Upper lobe of left lung (tissue), 6 donors: ENCODE measurements at regions not wholly inside any gene's neighbourhood (a gene's known extent, or its start where the extent isn't known, plus 50 kb on each side); places are given as distances from the start of the nearest gene placed in this dataset.

ENCODE experiments used
- ATAC-seq, 2 donors: fragments of 200-7000 bp; cut with Tn5 transposase; one replicate each; pipeline ENCODE4 v1.9.1; 2022; ENCODE audit warnings: mild to moderate bottlenecking in 2 of 2, moderate library complexity in 2 of 2; ENCODE audit not compliant: low FRiP score in 2 of 2
- DNase-seq, 2 donors: peaks; one replicate each; pipeline ENCODE4 v3.0.0-alpha.2; 2019 to 2020
- H3K27ac ChIP-seq, 4 donors: fragments of 200-600 bp; sonication (generic); one replicate each; pipeline ENCODE4 v1.5.1; 2016 to 2019
- H3K27me3 ChIP-seq, 4 donors: fragments of 200-600 bp; sonication (generic); one replicate each; pipeline ENCODE4 v1.5.1; 2017 to 2019
- H3K36me3 ChIP-seq, 4 donors: fragments of 200-600 bp; sonication (generic); one replicate each; pipeline ENCODE4 v1.5.1; 2016 to 2019
- H3K4me1 ChIP-seq, 4 donors: fragments of 200-600 bp; sonication (generic); one replicate each; pipeline ENCODE4 v1.5.1; 2018 to 2019
- H3K4me3 ChIP-seq, 4 donors: fragments of 200-600 bp; sonication (generic); one replicate each; pipeline ENCODE4 v1.5.1; 2017 to 2019; ENCODE audit warnings: mild to moderate bottlenecking in 2 of 4, moderate library complexity in 1 of 4
- H3K9me3 ChIP-seq, 4 donors: fragments of 200-600 bp; sonication (generic); one replicate each; pipeline ENCODE4 v1.5.1; 2018 to 2019
- CTCF ChIP-seq, 6 experiments: fragments of 450-650 bp in 4 of 6; fragments of 200-600 bp in 2 of 6; sonication (generic) in 2 of 6; IDR thresholded peaks; one replicate each; pipeline ENCODE4 v1.5.1; 2016 to 2019; ENCODE audit warnings: antibody characterized with exemption in 6 of 6
- EP300 ChIP-seq, 4 donors: sonication (generic); formaldehyde crosslinking; IDR thresholded peaks; one replicate each; pipeline ENCODE4 v1.5.1; 2017; ENCODE audit warnings: antibody characterized with exemption in 4 of 4, control low read depth in 2 of 4
- POLR2A ChIP-seq, 4 donors: fragments of 450-650 bp; IDR thresholded peaks; one replicate each; pipeline ENCODE4 v1.5.1; 2016 to 2017; ENCODE audit warnings: antibody characterized with exemption in 4 of 4, mild to moderate bottlenecking in 2 of 4
- POLR2AphosphoS5 ChIP-seq, 2 donors: sonication (generic); formaldehyde crosslinking; IDR thresholded peaks; one replicate each; pipeline ENCODE4 v1.5.1; 2017; ENCODE audit warnings: antibody characterized with exemption in 2 of 2
- WGBS, 2 donors: methylation state at CpG; one replicate each; pipeline ENCODE4 v1.1.5; 2017 to 2018; 5-methylcytosine and 5-hydroxymethylcytosine counted together
- donor health status: DM: no; HTN: no; CAD: no; lungs with moderate emphysema.
- donor health status: DM: no; HTN: yes; CAD: no; lungs with severe emphysema.

- TF ChIP-seq CTCF (IDR thresholded peaks at IDR 0.05) (peak; percentile 82 to 96 (median 92)), POLR2AphosphoS5 (IDR thresholded peaks at IDR 0.05) (no peak), POLR2A (IDR thresholded peaks at IDR 0.05) (no peak)
- H3K9me3 ChIP-seq, result no peaks in the 10 kb centered on the region
- ATAC-seq (peak; percentile 92 to 95), DNase-seq (peak in 1 of 2 donors; percentile 84)
- H3K4me3 ChIP-seq, result no peak overlapping the region
- peaks cover 0 to 14% (median 7%) of the 10 kb centered on the region in 4 donors for H3K4me1 ChIP-seq
- H3K27me3 ChIP-seq, result no peaks in the 10 kb centered on the region
- peak overlapping the region in 1 of 4 donors; percentile 68 for H3K27ac ChIP-seq
- 42% methylated on average over 12 of the region's 12 CpGs for WGBS, 2 donors
- no peaks in the 10 kb centered on the region for H3K36me3 ChIP-seq
Measured at GRCh38 chr10:28381903-28382347, 79.1 kb upstream of the MPP7 start.

- Histone ChIP-seq H3K27ac (no peak overlapping the region), H3K27me3 (no peaks in the 10 kb centered on the region), H3K4me3 (no peak overlapping the region), H3K9me3 (no peaks in the 10 kb centered on the region), H3K4me1 (peaks cover 0 to 14% (median 7%) of the 10 kb centered on the region in 4 donors), H3K36me3 (no peaks in the 10 kb centered on the region)
- whole genome bisulfite sequencing, 2 donors, result 69 to 76% methylated on average over 13 of the region's 13 CpGs
- no peak for DNase-seq
- no peak for TF ChIP-seq CTCF (IDR thresholded peaks at IDR 0.05)
- TF ChIP-seq EP300 (IDR thresholded peaks at IDR 0.05), result no peak
- TF ChIP-seq POLR2AphosphoS5 (IDR thresholded peaks at IDR 0.05), result no peak
- TF ChIP-seq POLR2A (IDR thresholded peaks at IDR 0.05), result no peak
- peak in 1 of 2 donors; percentile 73 for ATAC-seq
Measured at GRCh38 chr10:28382525-28383269, 79.8 kb upstream of the MPP7 start.

DNA sequence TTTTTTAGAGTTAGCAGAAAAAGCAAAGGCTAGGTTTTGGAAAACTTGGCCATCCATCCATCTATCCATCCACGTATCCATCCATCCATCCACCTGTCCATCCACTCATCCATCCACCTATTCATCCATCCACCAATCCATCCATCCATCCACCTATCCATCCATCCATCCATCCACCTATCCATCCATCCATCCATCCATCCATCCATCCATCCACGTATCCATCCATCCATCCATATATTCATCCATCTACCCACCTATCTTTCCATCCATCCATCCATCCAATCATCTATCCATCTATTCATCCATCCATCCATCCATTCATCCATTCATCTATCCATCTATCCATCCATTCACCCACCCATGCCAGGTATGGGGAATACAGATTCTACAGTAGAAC lies 81.7 kb upstream of the MPP7 start:
- H3K4me3 ChIP-seq, result no peak overlapping the region
- H3K27ac ChIP-seq, result no peak overlapping the region
- DNase-seq (no peak), ATAC-seq (no peak)
- no peaks in the 10 kb centered on the region for H3K9me3 ChIP-seq
- TF ChIP-seq EP300 (IDR thresholded peaks at IDR 0.05) (no peak), CTCF (IDR thresholded peaks at IDR 0.05) (no peak), POLR2AphosphoS5 (IDR thresholded peaks at IDR 0.05) (no peak), POLR2A (IDR thresholded peaks at IDR 0.05) (no peak)
- H3K27me3 ChIP-seq, result no peaks in the 10 kb centered on the region
- WGBS, 2 donors, result 86 to 96% methylated on average over 2 of the region's 2 CpGs
- no peaks in the 10 kb centered on the region for H3K36me3 ChIP-seq
- peaks cover 0 to 14% (median 7%) of the 10 kb centered on the region in 4 donors for H3K4me1 ChIP-seq

DNA sequence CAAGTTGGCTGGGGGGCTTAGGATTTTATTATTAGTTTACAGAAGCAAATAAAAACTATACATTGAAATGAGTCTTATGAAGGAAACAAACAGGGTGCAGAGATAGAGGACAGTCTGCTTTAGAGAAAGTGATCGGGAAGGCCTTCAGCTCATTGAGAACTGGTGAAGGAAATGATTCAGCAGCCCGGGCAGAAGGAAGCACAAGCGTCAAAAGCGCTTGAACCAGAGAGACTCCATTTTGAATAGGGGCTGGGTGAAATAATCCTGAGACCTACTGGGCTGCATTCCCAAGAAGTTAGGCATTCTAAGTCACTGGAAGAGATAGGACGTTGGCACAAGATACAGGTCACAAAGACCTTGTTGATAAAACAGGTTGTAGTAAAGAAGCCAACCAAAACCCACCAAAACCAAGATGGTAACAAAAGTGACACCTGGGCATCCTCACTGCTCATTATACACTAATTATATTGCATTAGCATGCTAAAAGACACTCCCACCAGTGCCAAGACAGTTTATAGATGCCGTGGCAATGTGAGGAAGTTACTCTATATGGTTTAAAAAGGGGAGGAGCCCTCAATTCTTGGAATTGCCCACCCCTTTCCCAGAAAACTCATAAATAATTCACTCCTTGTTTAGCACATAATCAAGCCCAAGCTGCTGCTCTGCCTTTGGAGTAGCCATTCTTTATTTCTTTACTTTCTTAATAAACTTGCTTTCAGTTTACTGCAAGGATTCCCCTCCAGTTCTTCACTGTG lies 83.1 kb upstream of the MPP7 start:
- Histone ChIP-seq H3K4me1 (peaks cover 0 to 8% (median 5%) of the 10 kb centered on the region in 4 donors), H3K9me3 (no peaks in the 10 kb centered on the region), H3K27ac (no peak overlapping the region), H3K36me3 (no peaks in the 10 kb centered on the region), H3K4me3 (no peak overlapping the region), H3K27me3 (no peaks in the 10 kb centered on the region)
- DNase-seq, result no peak
- TF ChIP-seq POLR2A (IDR thresholded peaks at IDR 0.05) (no peak), EP300 (IDR thresholded peaks at IDR 0.05) (no peak), CTCF (IDR thresholded peaks at IDR 0.05) (no peak), POLR2AphosphoS5 (IDR thresholded peaks at IDR 0.05) (no peak)
- 71 to 77% methylated on average over 6 of the region's 6 CpGs for WGBS, 2 donors
- ATAC-seq, result no peak
